ENCODE measurements at regions not wholly inside any gene's neighbourhood (a gene's known extent, or its start where the extent isn't known, plus 50 kb on each side); places are given as distances from the start of the nearest gene placed in this dataset.
"Not testable (repeated sequence)": the region's sequence is repeated elsewhere in the genome, so short reads cannot be mapped to it uniquely, and the experiment has no call there.

DNA sequence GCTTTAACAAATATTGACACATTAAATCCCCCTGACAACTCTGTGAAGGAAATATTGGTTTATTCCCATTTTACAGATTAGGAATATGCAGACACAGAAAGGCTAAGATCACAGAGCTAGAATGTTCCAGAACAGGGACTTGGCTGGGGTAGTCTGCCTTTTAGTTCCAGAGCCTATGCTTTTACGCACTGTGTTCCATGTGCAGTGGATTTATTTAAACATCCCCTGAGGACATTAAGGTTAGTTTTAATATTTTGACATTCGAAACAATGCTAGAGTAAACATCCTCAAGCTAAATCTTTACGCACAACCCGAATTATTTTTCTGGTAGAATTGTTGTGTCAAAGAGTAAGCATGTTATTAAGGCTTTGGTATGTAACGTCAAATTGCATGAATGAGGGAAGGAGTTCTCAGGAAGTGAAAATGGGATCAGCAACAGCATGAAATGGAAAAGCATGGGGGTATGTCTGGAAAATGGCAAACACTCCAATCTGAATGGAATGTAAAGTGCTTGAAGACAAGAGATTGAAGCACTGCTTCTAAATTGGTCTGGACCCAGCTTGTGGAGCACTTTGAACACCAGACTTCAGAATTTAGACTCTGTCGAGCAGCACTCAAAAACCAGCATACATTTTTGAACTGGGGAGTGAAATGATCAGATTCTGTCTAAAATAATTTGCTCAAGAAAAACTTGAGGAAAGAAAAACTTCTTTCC lies 429.9 kb downstream of the CD83 start:
- 56 to 100% (median 88%) methylated on average over 1 to 6 of the region's 6 CpGs for WGBS, 10 experiments
- in situ Hi-C loops (cut with MboI; ENCODE audit: low pct_unique_long_range_greater_than_20kb in 2 of 9, low sequenced_read_pairs in 9 of 9, unreplicated experiment in 9 of 9): no loop called here
- Histone ChIP-seq H3K27ac (no peak overlapping the region), H3K4me1 (replicated peaks in 1 of 2) (peaks cover 24 to 34% of the 10 kb centered on the region in 2 donors), H3K4me3 (no peak overlapping the region)
- no peak for ATAC-seq (replicated peaks in 6 of 8)

DNA sequence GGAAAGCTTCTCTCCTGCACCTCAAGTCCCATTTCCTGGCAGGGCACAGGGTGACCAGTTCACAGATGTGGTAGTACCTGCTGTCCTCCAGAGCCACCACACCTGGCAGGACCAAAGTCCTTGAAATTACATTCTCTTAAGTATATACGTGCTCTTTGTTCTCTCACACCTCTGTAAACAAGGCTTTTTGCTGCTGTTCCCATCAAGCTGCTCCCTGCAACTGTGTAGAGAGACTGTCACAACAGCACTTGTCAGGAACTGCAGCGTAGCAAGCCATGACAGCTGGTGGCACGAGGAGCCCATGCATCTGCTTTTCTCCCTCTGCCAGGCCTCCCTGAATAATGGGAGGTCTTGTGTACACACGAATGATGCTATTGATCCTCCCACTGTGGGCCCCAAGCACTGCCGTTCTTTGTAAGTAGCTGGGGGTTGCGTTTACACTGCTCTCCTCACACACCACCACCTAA lies 431.8 kb downstream of the CD83 start:
- H3K4me1 ChIP-seq (replicated peaks in 1 of 2): peaks cover 24 to 34% of the 10 kb centered on the region in 2 donors
- in situ Hi-C loops (cut with MboI; ENCODE audit: low pct_unique_long_range_greater_than_20kb in 2 of 9, low sequenced_read_pairs in 9 of 9, unreplicated experiment in 9 of 9): no loop called here
- ATAC-seq (replicated peaks in 6 of 8): peak in 5 of 8 experiments; percentile 87 to 98 (median 96)
- 0 to 100% (median 13%) methylated on average over 1 to 4 of the region's 6 CpGs; no CpG with 5 or more reads in 1 of the 10 experiments for WGBS, 10 experiments
- no peak overlapping the region for H3K4me3 ChIP-seq
- peak overlapping the region in 1 of 2 donors; percentile 25 for H3K27ac ChIP-seq

DNA sequence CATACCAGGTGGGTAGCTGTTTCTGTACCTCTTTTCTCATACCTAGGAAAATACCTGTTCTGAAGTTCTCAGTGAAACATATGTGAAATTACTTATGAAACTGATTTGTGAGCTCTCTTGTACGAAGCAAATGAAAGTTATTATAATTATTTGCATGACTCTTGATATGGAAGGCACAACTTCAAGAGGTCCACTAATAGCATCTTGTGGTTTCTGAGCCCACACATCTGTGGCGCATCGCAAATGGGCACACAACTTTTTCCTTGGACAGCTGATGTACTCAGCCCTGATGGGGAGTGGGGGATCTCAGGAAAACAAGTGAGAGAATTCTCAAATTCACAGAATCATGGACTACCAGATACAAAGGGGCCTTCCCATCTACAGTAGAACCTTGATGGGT lies 432.3 kb downstream of the CD83 start:
- in situ Hi-C loops (cut with MboI; ENCODE audit: low pct_unique_long_range_greater_than_20kb in 2 of 9, low sequenced_read_pairs in 9 of 9, unreplicated experiment in 9 of 9): no loop called here
- no peak for ATAC-seq (replicated peaks in 6 of 8)
- H3K27ac ChIP-seq: no peak overlapping the region
- WGBS, 10 experiments: 80 to 100% (median 93%) methylated on average over 1 to 2 of the region's 3 CpGs; no CpG with 5 or more reads in 4 of the 10 experiments
- H3K4me1 ChIP-seq (replicated peaks in 1 of 2): peaks cover 24 to 30% of the 10 kb centered on the region in 2 donors
- no peak overlapping the region for H3K4me3 ChIP-seq

DNA sequence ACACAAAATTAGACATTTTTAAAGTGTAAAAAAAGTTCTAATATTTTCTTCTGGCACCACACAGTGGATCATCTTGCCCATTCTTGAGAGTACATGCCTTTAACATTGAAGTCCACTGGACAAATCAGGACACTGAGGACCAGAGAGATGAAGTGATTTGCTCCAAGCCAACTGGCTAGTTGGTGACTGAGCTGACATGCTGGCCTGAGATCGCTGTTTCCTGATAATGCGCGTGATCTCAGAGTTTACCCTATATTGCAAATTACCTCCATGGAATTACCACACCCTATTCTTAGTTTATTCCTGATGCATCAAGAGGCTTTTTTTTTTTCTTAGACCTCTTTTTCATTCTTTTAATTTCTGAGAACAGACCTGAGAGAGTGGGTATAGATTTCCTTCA lies 432.8 kb downstream of the CD83 start:
- in situ Hi-C loops (cut with MboI; ENCODE audit: low pct_unique_long_range_greater_than_20kb in 2 of 9, low sequenced_read_pairs in 9 of 9, unreplicated experiment in 9 of 9): no loop called here
- ATAC-seq (replicated peaks in 6 of 8): peak in 3 of 8 experiments; percentile 70 to 85 (median 81)
- Histone ChIP-seq H3K4me1 (replicated peaks in 1 of 2) (peaks cover 24 to 29% of the 10 kb centered on the region in 2 donors), H3K4me3 (no peak overlapping the region), H3K27ac (no peak overlapping the region)
- WGBS, 10 experiments: 0 to 100% (median 80%) methylated on average over 1 to 3 of the region's 3 CpGs; no CpG with 5 or more reads in 2 of the 10 experiments

DNA sequence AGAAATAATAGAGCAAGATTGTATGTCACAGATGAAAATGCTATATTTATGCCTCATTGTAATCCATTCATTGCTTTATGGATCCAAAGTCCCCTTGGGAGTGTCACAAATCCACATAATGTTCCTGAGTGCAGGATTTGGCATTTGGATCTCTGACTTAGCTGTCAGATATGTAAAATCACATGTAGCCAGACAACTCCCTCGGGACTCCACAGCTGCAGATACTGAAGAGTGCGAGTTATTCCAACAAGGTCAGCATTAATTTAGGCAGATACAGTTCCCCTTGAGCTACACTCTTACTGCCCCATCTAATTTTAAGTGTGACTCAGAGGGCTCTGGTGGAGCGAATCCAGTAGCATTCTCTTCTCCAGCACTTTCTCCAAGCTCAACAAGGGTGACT lies 433.2 kb downstream of the CD83 start:
- Histone ChIP-seq H3K27ac (no peak overlapping the region), H3K4me1 (replicated peaks in 1 of 2) (peaks cover 24 to 29% of the 10 kb centered on the region in 2 donors), H3K4me3 (no peak overlapping the region)
- in situ Hi-C loops (cut with MboI; ENCODE audit: low pct_unique_long_range_greater_than_20kb in 2 of 9, low sequenced_read_pairs in 9 of 9, unreplicated experiment in 9 of 9): no loop called here
- 0 to 88% (median 51%) methylated on average over 1 to 3 of the region's 3 CpGs; no CpG with 5 or more reads in 1 of the 10 experiments for WGBS, 10 experiments
- ATAC-seq (replicated peaks in 6 of 8): peak in 6 of 8 experiments; percentile 39 to 95 (median 86)

DNA sequence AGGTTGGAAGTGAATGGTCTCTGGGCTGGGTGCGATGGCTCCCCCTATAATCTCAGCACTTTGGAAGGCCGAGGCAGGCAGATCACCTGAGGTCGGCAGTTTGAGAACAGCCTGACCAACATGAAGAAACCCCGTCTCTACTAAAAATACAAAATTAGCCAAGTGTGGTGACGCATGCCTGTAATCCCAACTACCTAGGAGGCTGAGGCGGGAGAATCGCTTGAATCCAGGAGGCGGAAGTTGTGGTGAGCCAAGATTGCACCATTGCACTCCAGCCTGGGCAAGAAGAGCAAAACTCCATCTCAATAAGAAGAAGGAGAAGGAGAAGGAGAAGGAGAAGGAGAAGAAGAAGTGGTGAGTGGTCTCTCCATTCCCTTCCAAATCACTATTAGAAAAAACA lies 434.0 kb downstream of the CD83 start:
- H3K27ac ChIP-seq; ATAC-seq (replicated peaks in 6 of 8); H3K4me3 ChIP-seq; in situ Hi-C loops (cut with MboI; ENCODE audit: low pct_unique_long_range_greater_than_20kb in 2 of 9, low sequenced_read_pairs in 9 of 9, unreplicated experiment in 9 of 9): not testable (repeated sequence)
- H3K4me1 ChIP-seq (replicated peaks in 1 of 2): peaks cover 26 to 29% of the 10 kb centered on the region in 2 donors
- WGBS, 10 experiments: 80 to 100% (median 97%) methylated on average over 1 to 6 of the region's 8 CpGs; no CpG with 5 or more reads in 1 of the 10 experiments

DNA sequence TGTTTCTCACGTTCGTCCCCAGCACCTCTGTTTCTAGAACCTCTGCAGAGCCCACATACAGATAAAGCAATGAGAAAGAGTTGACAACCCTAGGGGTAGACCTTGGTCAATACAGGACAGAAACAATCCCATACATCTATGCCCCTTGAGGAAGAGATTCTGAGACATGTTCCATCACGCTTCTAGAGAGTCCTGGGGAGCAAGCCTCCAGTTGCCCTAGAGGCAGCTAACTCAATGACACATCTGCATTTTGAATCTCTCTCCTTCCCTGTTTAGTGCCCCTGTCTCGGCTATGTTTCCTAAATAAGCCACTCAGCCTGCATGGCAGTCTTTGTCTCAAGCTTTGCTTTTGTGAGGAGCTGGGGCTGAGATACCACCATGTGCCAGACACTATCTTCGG lies 435.3 kb downstream of the CD83 start:
- H3K4me3 ChIP-seq: no peak overlapping the region
- H3K4me1 ChIP-seq (replicated peaks in 1 of 2): peaks cover 29 to 34% of the 10 kb centered on the region in 2 donors
- H3K27ac ChIP-seq: no peak overlapping the region
- no peak for ATAC-seq (replicated peaks in 6 of 8)
- 80 to 100% (median 100%) methylated on average over 1 to 5 of the region's 5 CpGs; no CpG with 5 or more reads in 5 of the 10 experiments for WGBS, 10 experiments
- in situ Hi-C loops (cut with MboI; ENCODE audit: low pct_unique_long_range_greater_than_20kb in 2 of 9, low sequenced_read_pairs in 9 of 9, unreplicated experiment in 9 of 9): no loop called here

DNA sequence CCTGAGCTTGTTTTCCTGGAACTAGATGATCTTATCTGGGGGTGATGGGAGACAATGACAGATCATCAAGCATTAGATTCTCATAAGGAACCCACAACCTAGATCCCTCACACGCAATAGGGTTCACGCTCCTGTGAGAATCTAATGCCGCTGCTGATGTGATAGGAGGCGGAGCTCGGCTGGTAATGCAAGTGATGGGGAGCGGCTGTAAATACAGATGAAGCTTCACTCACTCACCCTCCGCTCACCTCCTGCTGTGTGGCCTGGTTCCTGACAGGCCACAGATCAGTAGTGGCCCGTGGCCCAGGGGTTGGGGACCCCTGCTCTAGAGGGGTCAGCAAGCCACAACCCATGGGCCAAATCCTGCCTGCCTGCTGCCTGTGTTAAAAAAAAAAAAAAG lies 435.9 kb downstream of the CD83 start:
- no peak overlapping the region for H3K4me3 ChIP-seq
- peaks cover 29 to 33% of the 10 kb centered on the region in 2 donors for H3K4me1 ChIP-seq (replicated peaks in 1 of 2)
- in situ Hi-C loops (cut with MboI; ENCODE audit: low pct_unique_long_range_greater_than_20kb in 2 of 9, low sequenced_read_pairs in 9 of 9, unreplicated experiment in 9 of 9): no loop called here
- ATAC-seq (replicated peaks in 6 of 8): no peak
- H3K27ac ChIP-seq: no peak overlapping the region
- 73 to 100% (median 93%) methylated on average over 1 to 8 of the region's 8 CpGs; no CpG with 5 or more reads in 5 of the 10 experiments for WGBS, 10 experiments

DNA sequence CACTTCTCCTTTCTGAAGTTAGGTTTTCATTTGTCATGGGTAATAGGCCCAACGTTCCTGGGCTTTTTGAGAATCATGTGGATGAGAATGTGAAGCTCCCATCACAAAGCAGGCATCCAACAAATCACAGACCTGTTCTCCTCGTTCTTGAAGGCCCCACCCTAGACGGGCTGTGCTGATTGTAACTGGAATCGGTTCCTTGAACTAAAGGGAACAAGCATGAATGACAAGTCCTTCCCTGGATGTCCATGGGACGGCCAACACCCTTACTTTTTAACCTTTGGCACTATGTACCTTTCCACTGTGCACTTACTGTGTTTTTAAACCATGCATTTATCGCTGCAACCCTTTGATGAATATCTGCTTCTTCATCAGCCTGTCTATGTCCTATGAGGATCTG lies 438.2 kb downstream of the CD83 start:
- Histone ChIP-seq H3K4me1 (replicated peaks in 1 of 2) (peaks cover 10 to 15% of the 10 kb centered on the region in 2 donors), H3K4me3 (no peak overlapping the region), H3K27ac (no peak overlapping the region)
- ATAC-seq (replicated peaks in 6 of 8): no peak
- in situ Hi-C loops (cut with MboI; ENCODE audit: low pct_unique_long_range_greater_than_20kb in 2 of 9, low sequenced_read_pairs in 9 of 9, unreplicated experiment in 9 of 9): no loop called here
- WGBS, 10 experiments: 46 to 100% (median 90%) methylated on average over 1 to 6 of the region's 6 CpGs; no CpG with 5 or more reads in 2 of the 10 experiments

DNA sequence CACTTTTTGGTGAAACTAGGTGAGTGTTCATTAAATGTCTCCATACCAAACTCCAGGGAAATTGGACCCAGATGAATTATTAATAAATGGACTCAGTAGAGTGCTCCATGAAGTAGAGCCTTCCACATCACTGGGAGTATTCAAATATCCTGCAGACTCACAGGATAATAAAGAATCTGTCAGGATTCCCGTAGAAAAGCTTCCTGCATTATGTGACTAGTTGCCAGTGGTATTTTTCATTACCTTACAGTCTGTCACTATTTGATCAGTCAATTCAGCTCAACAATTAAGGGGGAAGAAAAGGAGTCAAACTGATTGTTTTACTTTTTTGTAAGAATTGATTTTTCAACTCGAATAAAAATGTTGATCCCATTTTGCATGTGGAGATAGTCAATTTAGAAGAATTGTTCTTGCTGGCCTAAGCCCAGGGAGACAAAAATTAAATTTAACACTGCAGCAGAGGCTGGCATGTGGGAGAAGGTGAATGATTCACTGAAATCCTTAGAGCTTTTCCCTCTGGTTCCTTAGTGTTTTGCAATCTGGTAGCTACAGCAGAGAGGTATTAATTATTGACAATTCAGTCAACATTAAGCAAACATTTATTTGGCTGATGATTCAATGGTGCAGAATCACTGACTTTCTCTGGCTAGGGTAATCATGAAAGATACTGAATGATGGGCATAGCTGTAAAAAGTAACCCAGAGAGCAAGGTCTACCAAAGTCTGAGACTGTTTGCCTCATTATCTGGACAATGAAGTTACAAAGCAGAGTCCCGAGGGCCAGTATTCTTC lies 442.4 kb downstream of the CD83 start:
- Histone ChIP-seq H3K4me1 (replicated peaks in 1 of 2) (peaks cover 4 to 11% of the 10 kb centered on the region in 2 donors), H3K27ac (no peak overlapping the region), H3K4me3 (no peak overlapping the region)
- ATAC-seq (replicated peaks in 6 of 8): peak in 2 of 8 experiments; percentile 41 to 47
- in situ Hi-C loops (cut with MboI; ENCODE audit: low pct_unique_long_range_greater_than_20kb in 2 of 9, low sequenced_read_pairs in 9 of 9, unreplicated experiment in 9 of 9): no loop called here
- 0 to 67% (median 47%) methylated on average over 1 to 3 of the region's 3 CpGs; no CpG with 5 or more reads in 1 of the 10 experiments for WGBS, 10 experiments

DNA sequence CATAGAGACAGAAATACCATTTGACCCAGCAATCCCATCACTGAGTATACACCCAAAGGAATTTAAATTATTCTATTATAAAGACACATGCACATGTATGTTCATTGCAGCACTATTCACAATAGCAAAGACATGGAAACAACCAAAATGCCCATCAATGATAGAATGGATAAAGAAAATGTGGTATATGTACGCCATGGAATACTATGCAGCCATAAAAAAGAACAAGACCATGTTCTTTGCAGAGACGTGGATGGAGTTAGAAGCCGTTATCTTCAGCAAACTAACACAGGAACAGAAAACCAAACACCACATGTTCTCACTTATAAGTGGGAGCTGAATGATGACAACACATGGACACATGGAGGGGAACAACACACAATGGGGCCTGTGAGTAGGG lies 444.0 kb downstream of the CD83 start:
- 0 to 100% (median 83%) methylated on average over 1 to 3 of the region's 3 CpGs; no CpG with 5 or more reads in 5 of the 10 experiments for WGBS, 10 experiments
- in situ Hi-C loops (cut with MboI; ENCODE audit: low pct_unique_long_range_greater_than_20kb in 2 of 9, low sequenced_read_pairs in 9 of 9, unreplicated experiment in 9 of 9); ATAC-seq (replicated peaks in 6 of 8); H3K4me3 ChIP-seq; H3K27ac ChIP-seq; H3K4me1 ChIP-seq (replicated peaks in 1 of 2): not testable (repeated sequence)

DNA sequence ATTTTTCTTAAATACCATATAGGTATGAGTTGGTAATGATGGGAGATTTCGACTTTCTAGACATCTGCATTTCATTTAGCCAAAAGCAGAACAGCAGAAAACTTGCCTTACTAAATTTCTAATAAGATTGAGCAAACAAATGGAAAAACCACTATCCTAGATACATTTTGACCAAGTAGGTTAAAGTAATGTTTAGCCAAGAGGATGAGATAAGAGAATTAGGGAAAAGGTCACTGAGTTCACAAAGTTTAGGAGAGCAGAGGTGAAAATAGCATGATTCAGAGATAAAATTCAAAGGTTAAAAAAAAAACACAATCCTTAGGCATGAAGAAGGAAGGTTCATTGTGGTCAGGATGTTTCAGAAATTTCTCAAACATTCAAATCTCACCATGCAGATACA lies 450.3 kb downstream of the CD83 start:
- no peak overlapping the region for H3K27ac ChIP-seq
- no peak for ATAC-seq (replicated peaks in 6 of 8)
- 0 to 100% (median 33%) methylated on average over 1 of the region's 1 CpG; no CpG with 5 or more reads in 3 of the 10 experiments for WGBS, 10 experiments
- H3K4me3 ChIP-seq: no peak overlapping the region
- H3K4me1 ChIP-seq (replicated peaks in 1 of 2): no peaks in the 10 kb centered on the region
- in situ Hi-C loops (cut with MboI; ENCODE audit: low pct_unique_long_range_greater_than_20kb in 2 of 9, low sequenced_read_pairs in 9 of 9, unreplicated experiment in 9 of 9): no loop called here

DNA sequence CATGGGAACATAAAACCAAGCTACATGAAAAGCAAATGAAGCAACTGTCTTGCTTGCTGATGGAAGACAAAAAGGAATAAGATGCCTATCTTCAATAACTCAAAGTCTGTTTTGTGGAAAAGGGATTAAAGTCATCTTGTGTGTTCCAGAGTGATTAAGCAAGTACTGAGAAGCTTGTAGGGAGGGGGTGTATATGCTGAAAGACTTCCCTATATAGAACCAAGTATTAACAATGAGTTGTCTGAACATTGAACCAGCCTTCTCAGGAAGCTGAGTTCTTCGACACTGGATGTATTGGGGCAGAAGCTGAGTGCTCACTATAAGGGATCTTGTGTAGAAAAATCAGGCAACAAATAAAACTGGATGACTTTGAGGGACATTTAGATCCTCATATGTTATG lies 451.8 kb downstream of the CD83 start:
- no peak overlapping the region for H3K4me3 ChIP-seq
- WGBS, 10 experiments: 60 to 100% (median 86%) methylated on average over 1 of the region's 1 CpG; no CpG with 5 or more reads in 4 of the 10 experiments
- peaks cover 0 to 9% of the 10 kb centered on the region in 2 donors for H3K4me1 ChIP-seq (replicated peaks in 1 of 2)
- ATAC-seq (replicated peaks in 6 of 8): peak in 3 of 8 experiments; percentile 35 to 65 (median 53)
- no peak overlapping the region for H3K27ac ChIP-seq
- in situ Hi-C loops (cut with MboI; ENCODE audit: low pct_unique_long_range_greater_than_20kb in 2 of 9, low sequenced_read_pairs in 9 of 9, unreplicated experiment in 9 of 9): no loop called here

Measured in motor neuron (in vitro differentiated cells).